Adrenal gland (tissue), 9 donors: ENCODE measurements at regions not wholly inside any gene's neighbourhood (a gene's known extent, or its start where the extent isn't known, plus 50 kb on each side); places are given as distances from the start of the nearest gene placed in this dataset.

ENCODE experiments used
- DNase-seq, 7 donors: peaks; one replicate each; pipeline ENCODE4 v3.0.0-alpha.2; 2019 to 2020
- H3K27ac ChIP-seq, 5 donors: fragments of 200-600 bp; sonication (generic) in 4 of 5; 1 replicate in 3 of 5; 2 replicates in 2 of 5; pipeline versions ENCODE4 v1.5.1 to v1.8.0; 2016 to 2020; ENCODE audit warnings: mild to moderate bottlenecking in 1 of 5
- H3K27me3 ChIP-seq: fragments of 200-600 bp; 2 replicates; pipeline ENCODE4 v1.8.0; 2021
- H3K36me3 ChIP-seq, 2 donors: fragments of 200-600 bp; replicated peaks in 1 of 2; 1 replicate in 1 of 2; 2 replicates in 1 of 2; pipeline versions ENCODE4 v1.5.1 to v1.8.0; 2018 to 2022
- H3K4me1 ChIP-seq, 2 donors: fragments of 200-600 bp; replicated peaks in 1 of 2; 1 replicate in 1 of 2; 2 replicates in 1 of 2; pipeline versions ENCODE4 v1.5.1 to v1.8.0; 2018 to 2021
- H3K4me3 ChIP-seq, 4 donors: fragments of 200-600 bp; sonication (generic) in 3 of 4; one replicate each; pipeline ENCODE4 v1.5.1; 2016 to 2018
- H3K9me3 ChIP-seq, 3 donors: fragments of 200-600 bp; sonication (generic) in 1 of 3; replicated peaks in 1 of 3; 1 replicate in 2 of 3; 2 replicates in 1 of 3; pipeline versions ENCODE4 v1.5.1 to v1.8.0; 2016 to 2021
- POLR2A ChIP-seq, 2 donors: fragments of 450-650 bp; IDR thresholded peaks; one replicate each; pipeline ENCODE4 v1.6.1; 2017; ENCODE audit warnings: antibody characterized with exemption in 2 of 2, mild to moderate bottlenecking in 2 of 2, moderate library complexity in 1 of 2
- WGBS, 4 donors: extraction: QIAGEN DNeasy Blood & Tissue Kit in 2 of 4; methylation state at CpG; one replicate each; pipeline versions ENCODE4 v1.1.5 to v1.1.7; 2013 to 2017; 5-methylcytosine and 5-hydroxymethylcytosine counted together
- intact Hi-C, 2 donors: fragments of 100-400 bp; cut with DNase I; formaldehyde crosslinking; loops; one replicate each; pipeline versions ENCODE4 v1.14.1 to v1.15.0; 2022 to 2023
- TF ChIP-seq, protein P1 (sequence below), 6 experiments: fragments of 450-650 bp in 4 of 6; fragments of 200-600 bp in 2 of 6; sonication (generic) in 1 of 6; IDR thresholded peaks; 1 replicate in 5 of 6; 2 replicates in 1 of 6; pipeline versions ENCODE4 v1.5.1 to v1.8.0; 2016 to 2021; ENCODE audit warnings: antibody characterized with exemption in 6 of 6, mild to moderate bottlenecking in 2 of 6, moderate library complexity in 1 of 6
- donor health status: healthy with polysubstance abuse.
- donor health status: Bipolar disorder and iron deficiency.
- donor health status: DM: yes; HTN: yes; CAD: no.
- donor health status: DM: no; HTN: no; CAD: no.
- donor health status: DM: no; HTN: no; CAD: no.

DNA sequence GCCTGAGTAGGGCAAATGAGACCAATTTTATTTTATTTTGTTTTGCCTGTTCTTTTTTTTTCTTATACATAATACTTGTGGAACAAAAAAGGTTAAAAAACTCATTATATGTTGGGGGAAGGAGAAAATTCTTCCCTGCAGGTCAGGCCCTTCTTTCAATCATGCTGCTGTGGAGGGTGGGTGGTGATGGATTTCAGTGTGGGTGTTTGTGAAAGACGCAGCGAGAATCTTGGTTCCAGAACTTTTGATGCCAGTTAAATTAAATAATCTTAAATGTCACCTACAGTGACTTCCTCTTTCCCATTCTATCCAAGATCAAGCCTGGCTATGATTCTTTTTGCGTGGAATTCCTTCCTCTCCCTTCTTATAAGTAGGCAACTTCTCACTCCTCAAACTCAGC is 595.8 kb upstream of the EEF2KMT start:
- H3K27ac ChIP-seq = no peak overlapping the region
- H3K27me3 ChIP-seq = no peaks in the 10 kb centered on the region
- no peak for TF ChIP-seq POLR2A (IDR thresholded peaks at IDR 0.05)
- TF ChIP-seq, protein P1, sequence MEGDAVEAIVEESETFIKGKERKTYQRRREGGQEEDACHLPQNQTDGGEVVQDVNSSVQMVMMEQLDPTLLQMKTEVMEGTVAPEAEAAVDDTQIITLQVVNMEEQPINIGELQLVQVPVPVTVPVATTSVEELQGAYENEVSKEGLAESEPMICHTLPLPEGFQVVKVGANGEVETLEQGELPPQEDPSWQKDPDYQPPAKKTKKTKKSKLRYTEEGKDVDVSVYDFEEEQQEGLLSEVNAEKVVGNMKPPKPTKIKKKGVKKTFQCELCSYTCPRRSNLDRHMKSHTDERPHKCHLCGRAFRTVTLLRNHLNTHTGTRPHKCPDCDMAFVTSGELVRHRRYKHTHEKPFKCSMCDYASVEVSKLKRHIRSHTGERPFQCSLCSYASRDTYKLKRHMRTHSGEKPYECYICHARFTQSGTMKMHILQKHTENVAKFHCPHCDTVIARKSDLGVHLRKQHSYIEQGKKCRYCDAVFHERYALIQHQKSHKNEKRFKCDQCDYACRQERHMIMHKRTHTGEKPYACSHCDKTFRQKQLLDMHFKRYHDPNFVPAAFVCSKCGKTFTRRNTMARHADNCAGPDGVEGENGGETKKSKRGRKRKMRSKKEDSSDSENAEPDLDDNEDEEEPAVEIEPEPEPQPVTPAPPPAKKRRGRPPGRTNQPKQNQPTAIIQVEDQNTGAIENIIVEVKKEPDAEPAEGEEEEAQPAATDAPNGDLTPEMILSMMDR (IDR thresholded peaks at IDR 0.05) = no peak
- no peak for DNase-seq
- H3K4me3 ChIP-seq = no peak overlapping the region
- 52 to 80% (median 62%) methylated on average over 3 of the region's 3 CpGs for WGBS, 4 donors
- H3K4me1 ChIP-seq = no peaks in the 10 kb centered on the region
- H3K36me3 ChIP-seq = no peaks in the 10 kb centered on the region
- intact Hi-C loops = no loop called here
- H3K9me3 ChIP-seq = no peaks in the 10 kb centered on the region

DNA sequence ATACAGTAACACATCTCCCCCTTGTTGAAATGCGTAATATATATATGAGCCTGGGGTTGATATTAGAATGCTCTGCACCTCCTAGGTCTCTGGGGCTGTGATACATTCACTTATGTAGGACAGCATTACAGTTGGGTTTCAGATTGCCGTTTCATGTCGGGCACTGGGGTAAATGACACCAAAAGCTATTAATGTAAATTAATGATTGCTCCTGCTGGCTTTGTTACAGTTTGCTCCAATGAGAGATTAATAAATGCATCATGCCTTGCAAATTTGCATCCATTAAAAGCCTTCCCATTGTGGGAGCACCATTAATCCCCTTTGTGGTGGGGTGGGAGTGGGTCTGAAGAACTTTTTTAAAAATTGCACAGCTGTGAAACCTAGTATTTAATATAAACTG is 584.4 kb upstream of the EEF2KMT start:
- no peak for DNase-seq
- 81 to 95% (median 84%) methylated on average over 3 of the region's 3 CpGs for WGBS, 4 donors
- TF ChIP-seq, protein P1 (IDR thresholded peaks at IDR 0.05) = no peak
- TF ChIP-seq POLR2A (IDR thresholded peaks at IDR 0.05) = no peak
- Histone ChIP-seq H3K27ac (no peak overlapping the region), H3K27me3 (no peaks in the 10 kb centered on the region), H3K9me3 (no peaks in the 10 kb centered on the region), H3K4me1 (no peaks in the 10 kb centered on the region), H3K4me3 (no peak overlapping the region), H3K36me3 (no peaks in the 10 kb centered on the region)
- intact Hi-C loops = no loop called here

DNA sequence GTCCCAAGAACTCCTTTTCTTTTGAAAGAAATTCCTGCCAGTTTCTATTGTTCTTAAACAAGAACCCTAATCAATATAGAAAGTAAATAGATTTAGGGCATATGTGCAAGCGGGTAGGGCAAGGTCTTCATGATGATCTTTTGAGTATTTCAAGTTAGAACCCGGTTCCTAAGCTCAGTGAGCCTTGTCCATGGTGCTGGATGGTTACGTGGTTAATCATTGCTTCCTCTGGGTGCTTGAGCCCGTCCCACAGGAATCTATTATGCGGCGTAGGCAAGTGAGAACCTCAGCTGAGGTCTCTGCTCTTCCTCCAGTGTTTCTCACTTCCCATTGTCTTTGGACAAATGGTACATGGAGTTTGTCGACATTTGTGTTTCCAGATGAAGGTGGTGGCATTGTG is 580.8 kb upstream of the EEF2KMT start:
- no peak for TF ChIP-seq POLR2A (IDR thresholded peaks at IDR 0.05)
- TF ChIP-seq, protein P1 (IDR thresholded peaks at IDR 0.05) = no peak
- Histone ChIP-seq H3K27me3 (no peaks in the 10 kb centered on the region), H3K4me3 (no peak overlapping the region), H3K4me1 (no peaks in the 10 kb centered on the region), H3K9me3 (no peaks in the 10 kb centered on the region), H3K27ac (no peak overlapping the region), H3K36me3 (no peaks in the 10 kb centered on the region)
- DNase-seq = no peak
- intact Hi-C loops = no loop called here
- WGBS, 4 donors = 23 to 27% (median 25%) methylated on average over 7 of the region's 7 CpGs

DNA sequence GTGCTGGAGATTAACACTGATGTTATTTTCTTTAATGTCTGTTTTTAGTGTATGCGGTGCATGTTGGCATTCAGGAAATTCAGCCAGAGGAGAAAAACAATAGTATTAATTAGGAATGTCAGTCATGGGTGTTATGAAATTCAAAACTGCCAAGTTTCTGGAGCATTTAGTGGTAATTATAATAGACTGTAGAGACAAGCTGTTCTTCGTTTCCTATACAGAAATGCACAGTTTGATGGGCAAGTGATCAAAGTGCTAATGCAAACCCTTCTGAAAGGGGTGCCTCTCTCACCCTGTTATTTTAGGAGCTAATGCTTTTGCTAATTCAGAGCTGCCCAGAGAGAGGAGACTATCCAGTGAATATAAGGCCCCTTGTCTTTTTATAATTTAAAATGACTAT is 573.8 kb upstream of the EEF2KMT start:
- intact Hi-C loops = no loop called here
- Histone ChIP-seq H3K4me1 (no peaks in the 10 kb centered on the region), H3K27ac (no peak overlapping the region), H3K36me3 (no peaks in the 10 kb centered on the region), H3K4me3 (no peak overlapping the region), H3K27me3 (no peaks in the 10 kb centered on the region), H3K9me3 (no peaks in the 10 kb centered on the region)
- no peak for DNase-seq
- TF ChIP-seq, protein P1 (IDR thresholded peaks at IDR 0.05) = no peak
- no peak for TF ChIP-seq POLR2A (IDR thresholded peaks at IDR 0.05)
- 48 to 70% (median 54%) methylated on average over 2 of the region's 2 CpGs for WGBS, 4 donors
